HCT116 (cell line): ENCODE measurements at regions not wholly inside any gene's neighbourhood (a gene's known extent, or its start where the extent isn't known, plus 50 kb on each side); places are given as distances from the start of the nearest gene placed in this dataset.

Experiments used
- TF ChIP-seq, protein P1 (sequence below): IDR thresholded peaks from 2 replicates; pipeline ENCODE4 v1.6.1; 2012
- TF ChIP-seq, protein P2 (sequence below), 3 experiments: fragments of 200-600 bp in 1 of 3; sonication (generic) in 1 of 3; IDR thresholded peaks in 2 of 3; conservative IDR thresholded peaks in 1 of 3; 2 replicates each; pipeline ENCODE4 v1.5.1; 2012 to 2017; ENCODE audit warnings: low read depth in 2 of 3, low read length in 2 of 3, antibody characterized with exemption in 1 of 3, borderline replicate concordance in 1 of 3, control low read depth in 1 of 3, mild to moderate bottlenecking in 1 of 3, mixed read lengths in 1 of 3, mixed run types in 1 of 3, moderate library complexity in 1 of 3; ENCODE audit not compliant: insufficient read depth in 1 of 3

DNA sequence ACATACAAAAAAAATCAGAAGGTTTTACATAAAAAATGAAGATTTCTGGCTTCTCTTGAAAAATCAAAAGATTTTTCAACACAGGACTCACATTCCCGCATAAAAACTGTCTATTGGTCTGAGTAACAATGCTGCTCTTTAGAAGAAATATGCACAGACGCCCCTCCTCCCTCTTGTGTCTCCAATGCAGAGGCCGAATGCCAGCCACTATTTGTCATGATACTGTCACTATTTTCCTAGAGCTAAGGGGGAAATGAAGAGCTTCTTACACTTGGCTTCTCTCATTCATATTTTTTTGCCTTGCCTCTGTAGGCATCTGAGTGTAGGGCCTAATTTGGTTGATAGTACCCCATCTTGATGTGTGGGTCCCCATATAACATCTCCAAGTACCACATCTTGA lies 98.0 kb downstream of the BBS10 start:
- TF ChIP-seq, protein P1, sequence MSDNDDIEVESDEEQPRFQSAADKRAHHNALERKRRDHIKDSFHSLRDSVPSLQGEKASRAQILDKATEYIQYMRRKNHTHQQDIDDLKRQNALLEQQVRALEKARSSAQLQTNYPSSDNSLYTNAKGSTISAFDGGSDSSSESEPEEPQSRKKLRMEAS = no peak
- TF ChIP-seq, protein P2, sequence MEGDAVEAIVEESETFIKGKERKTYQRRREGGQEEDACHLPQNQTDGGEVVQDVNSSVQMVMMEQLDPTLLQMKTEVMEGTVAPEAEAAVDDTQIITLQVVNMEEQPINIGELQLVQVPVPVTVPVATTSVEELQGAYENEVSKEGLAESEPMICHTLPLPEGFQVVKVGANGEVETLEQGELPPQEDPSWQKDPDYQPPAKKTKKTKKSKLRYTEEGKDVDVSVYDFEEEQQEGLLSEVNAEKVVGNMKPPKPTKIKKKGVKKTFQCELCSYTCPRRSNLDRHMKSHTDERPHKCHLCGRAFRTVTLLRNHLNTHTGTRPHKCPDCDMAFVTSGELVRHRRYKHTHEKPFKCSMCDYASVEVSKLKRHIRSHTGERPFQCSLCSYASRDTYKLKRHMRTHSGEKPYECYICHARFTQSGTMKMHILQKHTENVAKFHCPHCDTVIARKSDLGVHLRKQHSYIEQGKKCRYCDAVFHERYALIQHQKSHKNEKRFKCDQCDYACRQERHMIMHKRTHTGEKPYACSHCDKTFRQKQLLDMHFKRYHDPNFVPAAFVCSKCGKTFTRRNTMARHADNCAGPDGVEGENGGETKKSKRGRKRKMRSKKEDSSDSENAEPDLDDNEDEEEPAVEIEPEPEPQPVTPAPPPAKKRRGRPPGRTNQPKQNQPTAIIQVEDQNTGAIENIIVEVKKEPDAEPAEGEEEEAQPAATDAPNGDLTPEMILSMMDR (IDR thresholded peaks at IDR 0.05 in 2 of 3, conservative IDR thresholded peaks at IDR 0.05 in 1 of 3; ENCODE audit: borderline replicate concordance in 1 of 3, insufficient read depth in 1 of 3, low read depth in 2 of 3, low read length in 2 of 3) = no peak
